DMS53 treated with DMSO at 0.1 percent for 48 hours (cell line): ENCODE measurements at regions not wholly inside any gene's neighbourhood (a gene's known extent, or its start where the extent isn't known, plus 50 kb on each side); places are given as distances from the start of the nearest gene placed in this dataset.

ENCODE experiments used
- DNase-seq: peaks from one replicate; lab custom pipeline; 2025; ENCODE audit not compliant: unreplicated experiment; lab: John Stamatoyannopoulos, UW

- DNase-seq, result no peak
These were observed 217.8 kb upstream of the TLE4 start for GRCh38 chr9:79353856-79354520.

DNA sequence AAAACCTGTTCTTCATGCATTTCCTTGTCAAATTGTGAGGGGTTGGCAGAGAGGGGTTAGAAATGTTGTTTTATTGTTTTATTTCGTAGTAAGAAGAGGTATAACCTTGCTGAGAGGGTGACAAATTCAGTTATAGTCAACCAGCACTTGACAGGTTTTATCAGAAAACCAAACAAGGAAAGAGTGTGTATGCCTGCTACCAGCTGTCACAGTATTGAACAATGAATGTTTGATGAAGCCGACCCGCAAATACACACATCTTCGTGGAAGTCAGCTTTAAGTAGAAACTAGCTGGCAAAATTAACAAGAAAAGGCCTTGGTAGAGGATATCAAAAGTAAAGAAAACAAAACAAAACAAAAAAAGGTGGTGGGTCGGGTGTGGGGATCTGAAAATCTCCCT lies 214.6 kb upstream of the TLE4 start:
- DNase-seq, result peak; percentile 38

- DNase-seq, result peak; percentile 3
These were observed 214.1 kb upstream of the TLE4 start for GRCh38 chr9:79357616-79358015.

GRCh38 chr9:79360387-79361347 lies 211.1 kb upstream of the TLE4 start:
- no peak for DNase-seq

GRCh38 chr9:79362100-79363081 lies 209.4 kb upstream of the TLE4 start:
- peak; percentile 73 for DNase-seq

DNA sequence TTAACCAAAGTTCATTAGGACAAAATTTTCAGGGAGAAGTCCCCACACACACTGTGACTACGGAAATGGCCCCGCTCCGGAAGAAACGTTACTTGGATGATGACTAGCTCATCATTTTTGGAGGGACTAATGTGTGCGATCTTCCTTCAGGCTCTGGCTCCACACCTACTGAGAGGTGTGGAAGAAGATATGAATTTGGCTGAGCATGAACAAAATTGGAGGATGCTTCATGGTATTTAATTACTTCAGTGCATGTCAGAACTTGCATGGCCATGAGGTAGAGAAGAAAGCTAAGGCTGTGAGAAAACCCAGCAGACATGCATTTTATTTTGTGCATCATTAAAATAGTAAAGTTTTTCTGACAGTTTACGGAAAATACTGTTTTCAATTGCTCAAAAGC lies 202.1 kb upstream of the TLE4 start:
- DNase-seq, result no peak

DNA sequence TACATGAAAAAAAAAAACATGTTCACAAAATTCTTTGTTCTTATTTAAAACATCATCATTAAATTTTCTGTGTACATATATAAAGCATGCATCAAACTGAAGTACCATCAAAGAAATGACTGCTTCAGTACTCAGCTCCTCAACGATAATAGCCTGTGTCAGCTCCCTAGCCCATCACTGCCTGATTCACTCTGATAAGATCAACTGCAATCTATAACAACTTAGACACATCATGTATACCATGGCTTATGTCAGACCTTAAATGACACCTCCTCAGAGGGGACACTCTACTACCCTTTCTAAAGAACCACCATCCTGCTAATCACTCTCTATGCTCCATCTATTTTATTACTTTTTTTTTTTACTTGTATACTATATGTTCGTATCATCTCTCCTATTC lies 200.5 kb upstream of the TLE4 start:
- DNase-seq, result no peak

- no peak for DNase-seq
These were observed 199.7 kb upstream of the TLE4 start for GRCh38 chr9:79371948-79372555.

DNA sequence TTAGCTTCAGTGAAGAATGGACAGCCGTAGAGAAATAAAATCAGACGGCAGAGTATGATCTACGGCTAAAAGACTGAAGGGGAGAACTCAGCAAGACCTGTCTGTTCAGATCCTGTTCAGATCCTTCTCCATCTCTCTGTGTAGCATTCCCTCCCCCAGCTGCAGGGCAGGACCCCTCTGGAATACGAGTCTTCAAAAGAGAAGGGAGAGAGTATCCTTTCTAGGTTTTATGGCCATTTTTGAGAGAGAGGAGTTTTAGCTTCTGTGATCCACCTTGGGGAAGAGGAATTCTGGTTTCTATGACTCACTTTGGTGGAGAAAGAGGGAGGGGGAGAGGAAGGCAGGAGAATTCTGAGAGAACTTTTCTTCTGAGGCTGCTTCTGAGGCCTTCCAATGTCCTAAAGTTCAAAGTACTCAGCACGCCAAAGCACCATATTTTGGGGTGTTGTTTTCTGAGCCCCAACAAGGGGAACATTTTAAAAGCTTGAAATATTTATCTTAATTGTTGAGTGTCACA lies 194.4 kb upstream of the TLE4 start:
- DNase-seq, result no peak

DNA sequence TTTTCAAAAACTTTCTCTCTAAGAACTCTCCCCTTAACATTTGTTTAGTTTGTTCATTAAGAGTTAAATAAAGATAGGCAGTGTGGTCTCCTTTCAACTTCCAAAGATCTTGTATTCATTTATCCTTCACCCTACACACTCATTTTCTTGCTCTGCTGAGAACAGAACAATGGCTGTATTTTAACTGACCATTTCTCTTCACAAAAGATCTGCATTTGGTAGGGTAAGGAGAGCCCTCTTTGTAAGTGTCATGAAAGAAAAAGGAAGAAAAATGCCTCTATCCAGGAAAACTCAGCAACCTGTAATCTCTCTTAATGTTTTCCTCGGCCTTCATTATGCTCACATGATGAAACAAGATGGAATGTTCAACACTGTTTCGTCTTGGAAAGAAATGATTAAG lies 193.7 kb upstream of the TLE4 start:
- no peak for DNase-seq

DNA sequence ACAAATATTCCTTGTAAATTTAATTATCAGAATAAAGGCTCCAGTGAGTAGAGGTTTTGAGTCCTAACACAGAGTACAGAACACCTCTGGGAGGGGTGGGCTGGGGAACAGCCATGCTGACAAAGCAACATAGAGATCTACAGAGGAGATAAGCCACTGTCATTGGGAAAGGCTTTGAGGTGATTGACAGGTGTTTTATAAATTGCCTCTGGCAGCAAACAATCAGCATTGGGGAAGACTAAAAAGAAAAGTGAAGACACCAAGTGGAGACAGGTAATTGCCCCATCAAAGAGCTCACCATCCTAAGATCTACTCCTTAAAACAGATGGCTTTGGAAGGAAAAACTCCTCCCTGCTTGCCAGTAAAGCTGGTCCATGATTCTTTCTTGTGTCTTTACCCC lies 189.7 kb upstream of the TLE4 start:
- DNase-seq, result no peak

- DNase-seq, result peak; percentile 41
These were observed 189.3 kb upstream of the TLE4 start for GRCh38 chr9:79382458-79382857.

GRCh38 chr9:79383096-79383495 lies 188.7 kb upstream of the TLE4 start:
- DNase-seq, result no peak

DNA sequence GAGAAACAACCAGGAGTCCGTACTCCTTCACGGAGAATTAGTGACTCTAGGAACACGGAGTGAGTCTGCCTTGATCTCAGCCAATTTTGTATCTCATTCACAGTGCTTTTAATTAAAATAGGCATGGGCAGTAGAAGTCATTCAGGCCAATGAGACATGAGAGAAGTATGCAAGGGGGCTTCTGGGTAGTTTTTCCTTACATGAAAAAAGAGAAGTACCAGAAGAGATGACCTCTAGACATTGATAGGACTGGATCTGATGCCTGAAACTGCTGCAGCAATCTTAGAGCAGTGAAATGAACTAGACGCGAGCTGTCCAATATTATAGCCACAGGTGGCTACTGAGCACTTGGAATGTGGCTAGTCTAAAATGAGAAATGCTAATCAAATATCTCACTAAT lies 187.7 kb upstream of the TLE4 start:
- DNase-seq, result no peak

GRCh38 chr9:79384501-79384900 lies 187.3 kb upstream of the TLE4 start:
- DNase-seq, result no peak

- no peak for DNase-seq
These were observed 184.5 kb upstream of the TLE4 start for GRCh38 chr9:79387101-79387835.

- no peak for DNase-seq
These were observed 181.6 kb upstream of the TLE4 start for GRCh38 chr9:79390077-79390698.

DNA sequence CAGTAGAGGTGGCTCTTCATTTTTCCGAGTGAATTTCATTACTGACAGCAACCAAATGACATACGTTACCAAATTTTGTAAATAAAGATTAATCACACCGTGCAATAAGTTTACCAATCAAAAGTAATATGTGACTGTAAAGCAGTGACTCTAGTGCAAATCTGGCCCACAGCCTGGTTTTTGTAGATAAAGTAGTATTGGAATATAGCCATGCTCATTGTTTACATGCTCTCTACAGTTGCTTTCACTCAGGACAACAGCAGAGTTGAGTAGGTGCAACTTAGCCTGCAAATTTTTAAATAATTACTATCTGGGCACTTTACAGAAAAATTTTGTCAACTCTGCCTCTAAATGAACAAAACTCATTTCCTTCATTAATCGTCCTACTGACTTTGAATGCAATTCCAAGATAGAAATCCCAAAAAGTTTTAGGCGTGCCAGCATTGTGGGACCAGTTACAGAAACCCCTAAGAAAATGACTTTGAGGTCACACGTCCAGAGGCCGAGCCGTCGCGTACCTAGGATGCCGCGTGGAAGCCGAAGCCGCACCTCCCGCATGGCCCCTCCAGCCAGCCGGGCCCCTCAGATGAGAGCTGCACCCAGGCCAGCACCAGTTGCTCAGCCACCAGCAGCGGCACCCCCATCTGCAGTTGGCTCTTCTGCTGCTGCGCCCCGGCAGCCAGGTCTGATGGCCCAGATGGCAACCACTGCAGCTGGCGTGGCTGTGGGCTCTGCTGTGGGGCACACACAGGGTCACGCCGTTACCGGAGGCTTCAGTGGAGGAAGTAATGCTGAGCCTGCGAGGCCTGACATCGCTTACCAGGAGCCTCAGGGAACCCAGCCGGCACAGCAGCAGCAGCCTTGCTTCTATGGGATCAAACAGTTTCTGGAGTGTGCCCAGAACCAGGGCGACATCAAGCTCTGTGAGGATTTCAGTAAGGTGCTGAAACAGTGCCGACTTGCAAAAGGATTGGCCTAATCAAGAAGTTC lies 180.7 kb upstream of the TLE4 start:
- no peak for DNase-seq
